HepG2 (cell line): ENCODE measurements at regions not wholly inside any gene's neighbourhood (a gene's known extent, or its start where the extent isn't known, plus 50 kb on each side); places are given as distances from the start of the nearest gene placed in this dataset.

Experiments
- DNMT1 ChIP-seq: sonication (generic); formaldehyde crosslinking; IDR thresholded peaks from 2 replicates; pipeline ENCODE4 v1.5.1; 2020; ENCODE audit warnings: mild to moderate bottlenecking, missing genetic modification reagents
- FOXK1 ChIP-seq: sonication (generic); formaldehyde crosslinking; IDR thresholded peaks from 2 replicates; pipeline ENCODE4 v1.4.0; 2020; ENCODE audit warnings: low read depth, missing genetic modification reagents, borderline replicate concordance
- GFI1 ChIP-seq: sonication (generic); formaldehyde crosslinking; IDR thresholded peaks from 2 replicates; pipeline ENCODE4 v1.5.0; 2020; ENCODE audit warnings: missing genetic modification reagents, mild to moderate bottlenecking, borderline replicate concordance
- GMEB1 ChIP-seq: sonication (generic); formaldehyde crosslinking; IDR thresholded peaks from 2 replicates; pipeline ENCODE4 v1.5.1; 2020; ENCODE audit warnings: missing genetic modification reagents, mild to moderate bottlenecking, borderline replicate concordance
- GPN1 ChIP-seq: sonication (generic); formaldehyde crosslinking; IDR thresholded peaks from 2 replicates; pipeline ENCODE4 v1.5.1; 2020; ENCODE audit warnings: missing genetic modification reagents, borderline replicate concordance
- MEIS2 ChIP-seq: sonication (generic); formaldehyde crosslinking; IDR thresholded peaks from 2 replicates; pipeline ENCODE4 v1.9.0; 2021; ENCODE audit warnings: mild to moderate bottlenecking, missing genetic modification reagents
- PREB ChIP-seq: sonication (generic); formaldehyde crosslinking; IDR thresholded peaks from 2 replicates; pipeline ENCODE4 v1.4.0; 2020; ENCODE audit warnings: missing genetic modification reagents
- SMARCE1 ChIP-seq: fragments of 450-650 bp; IDR thresholded peaks from 2 replicates; pipeline ENCODE4 v1.6.1; 2017; ENCODE audit warnings: borderline replicate concordance
- SOX13 ChIP-seq, 3 experiments: fragments of 450-650 bp in 1 of 3; sonication (generic) in 1 of 3; formaldehyde crosslinking in 1 of 3; IDR thresholded peaks in 2 of 3; conservative IDR thresholded peaks in 1 of 3; 2 replicates each; pipeline versions ENCODE4 v1.5.0 to v1.6.1; 2016 to 2020; ENCODE audit warnings: antibody characterized with exemption in 1 of 3, mild to moderate bottlenecking in 1 of 3, missing compliant biosample characterization in 1 of 3, missing genetic modification reagents in 1 of 3, moderate library complexity in 1 of 3
- YEATS4 ChIP-seq: sonication (generic); formaldehyde crosslinking; IDR thresholded peaks from 2 replicates; pipeline ENCODE4 v1.4.0; 2020; ENCODE audit warnings: missing genetic modification reagents, borderline replicate concordance
- ZBTB37 ChIP-seq: sonication (generic); formaldehyde crosslinking; IDR thresholded peaks from 2 replicates; pipeline ENCODE4 v1.4.0; 2020; ENCODE audit warnings: mild to moderate bottlenecking, missing genetic modification reagents
- ZBTB49 ChIP-seq: sonication (generic); formaldehyde crosslinking; IDR thresholded peaks from 2 replicates; pipeline ENCODE4 v1.4.0; 2020; ENCODE audit warnings: missing genetic modification reagents, borderline replicate concordance
- ZC3H4 ChIP-seq: sonication (generic); formaldehyde crosslinking; IDR thresholded peaks from 2 replicates; pipeline ENCODE4 v1.4.0; 2020; ENCODE audit warnings: missing genetic modification reagents, borderline replicate concordance
- ZNF562 ChIP-seq: sonication (generic); formaldehyde crosslinking; IDR thresholded peaks from 2 replicates; pipeline ENCODE4 v1.8.0; 2022; ENCODE audit warnings: missing genetic modification reagents, borderline replicate concordance
- ZNF577 ChIP-seq: sonication (generic); formaldehyde crosslinking; IDR thresholded peaks from 2 replicates; pipeline ENCODE4 v1.4.0; 2020; ENCODE audit warnings: mild to moderate bottlenecking, low read depth, missing genetic modification reagents, borderline replicate concordance
- ZNF672 ChIP-seq: sonication (generic); formaldehyde crosslinking; IDR thresholded peaks from 2 replicates; pipeline ENCODE4 v1.8.1; 2022; ENCODE audit warnings: missing genetic modification reagents
- ZNF878 ChIP-seq: sonication (generic); formaldehyde crosslinking; IDR thresholded peaks from 2 replicates; pipeline ENCODE4 v1.8.1; 2023; ENCODE audit warnings: mild to moderate bottlenecking, missing genetic modification reagents, moderate library complexity
- ZNF883 ChIP-seq: sonication (generic); formaldehyde crosslinking; IDR thresholded peaks from 2 replicates; pipeline ENCODE4 v1.5.1; 2020; ENCODE audit warnings: mild to moderate bottlenecking, missing genetic modification reagents; ENCODE audit errors: not compliant biosample characterization
- ZXDC ChIP-seq: sonication (generic); formaldehyde crosslinking; IDR thresholded peaks from 2 replicates; pipeline ENCODE4 v1.5.0; 2020; ENCODE audit warnings: mild to moderate bottlenecking, missing genetic modification reagents

- TF ChIP-seq ZBTB49 (no peak), SMARCE1 (no peak), ZNF883 (CRISPR knock-in tag) (no peak), YEATS4 (no peak), GPN1 (no peak), ZXDC (0 out of 2 replicates have a peak, but pooled peaks have one; percentile 54), DNMT1 (CRISPR knock-in tag) (no peak), FOXK1 (no peak), ZC3H4 (no peak), GFI1 (CRISPR knock-in tag) (peak; percentile 93), ZNF562 (CRISPR knock-in tag) (no peak), MEIS2 (0 out of 2 replicates have a peak, but pooled peaks have one; percentile 28), ZBTB37 (CRISPR knock-in tag) (peak; percentile 66; the same call in 1 of the 2 replicates), ZNF878 (CRISPR knock-in tag) (no peak), GMEB1 (CRISPR knock-in tag) (no peak; the same call in 1 of the 2 replicates), ZNF672 (no peak), PREB (CRISPR knock-in tag) (no peak), ZNF577 (no peak), SOX13 (IDR thresholded peaks at IDR 0.05) (no peak), SOX13 (CRISPR knock-in tag; conservative IDR thresholded peaks at IDR 0.05 in 1 of 2, IDR thresholded peaks at IDR 0.05 in 1 of 2) (peak in 1 of 2 experiments; percentile 91; a peak in 2 of 4 replicates)
These were observed 88.8 kb upstream of the CALM2 start (continued) for GRCh38 chr2:47265158-47265557.
